ENCODE measurements at regions not wholly inside any gene's neighbourhood (a gene's known extent, or its start where the extent isn't known, plus 50 kb on each side); places are given as distances from the start of the nearest gene placed in this dataset.

GRCh38 chr18:56139372-56139771 lies 499.0 kb downstream of the TXNL1 start:
- no peak for TF ChIP-seq CTCF (IDR thresholded peaks at IDR 0.05)

GRCh38 chr18:56136105-56136504 lies 502.3 kb downstream of the TXNL1 start:
- TF ChIP-seq CTCF (IDR thresholded peaks at IDR 0.05), result no peak

GRCh38 chr18:56130481-56130880 lies 507.9 kb downstream of the TXNL1 start:
- no peak for TF ChIP-seq CTCF (IDR thresholded peaks at IDR 0.05)

- no peak for TF ChIP-seq CTCF (IDR thresholded peaks at IDR 0.05)
Measured at GRCh38 chr18:56128153-56128791, 510.1 kb downstream of the TXNL1 start.

GRCh38 chr18:56127322-56128099 lies 510.9 kb downstream of the TXNL1 start:
- TF ChIP-seq CTCF (IDR thresholded peaks at IDR 0.05), result no peak

GRCh38 chr18:56124186-56124585 lies 514.2 kb downstream of the TXNL1 start:
- TF ChIP-seq CTCF (IDR thresholded peaks at IDR 0.05), result no peak

- TF ChIP-seq CTCF (IDR thresholded peaks at IDR 0.05), result no peak
Measured at GRCh38 chr18:56121669-56122068, 516.7 kb downstream of the TXNL1 start.
